MCF 10A (cell line): ENCODE measurements at regions not wholly inside any gene's neighbourhood (a gene's known extent, or its start where the extent isn't known, plus 50 kb on each side); places are given as distances from the start of the nearest gene placed in this dataset.

Experiments
- BruUV-seq: library from RNA; stranded (reverse); fragments of 400-500 nt; replicated peaks from 2 replicates; lab custom pipeline; 2021; lab: Mats Ljungman, UMichigan
- CTCF ChIA-PET: fragments of 300-600 bp; sonication (Branson Sonifier 250); formaldehyde crosslinking; extraction: SDS; loops from one replicate; lab custom pipeline; 2021; ENCODE audit warnings: antibody characterized with exemption, inconsistent platforms; lab: Yijun Ruan, JAX
- POLR2A ChIA-PET: fragments of 300-600, 350-650 bp; sonication (Branson Sonifier 250); formaldehyde crosslinking; extraction: SDS; loops from one replicate; lab custom pipeline; 2020; ENCODE audit warnings: antibody characterized with exemption, inconsistent platforms; lab: Yijun Ruan, JAX
- DNase-seq: peaks from one replicate; pipeline ENCODE4 v3.0.0-alpha.2; 2018; ENCODE audit not compliant: unreplicated experiment
- H3K27ac Mint-ChIP-seq: one replicate; pipeline ENCODE4 v1.8.0; 2022; ENCODE audit warnings: mild to moderate bottlenecking, low read depth, mixed read lengths; ENCODE audit not compliant: unreplicated experiment
- H3K27me3 Mint-ChIP-seq: one replicate; pipeline ENCODE4 v1.8.0; 2022; ENCODE audit warnings: mixed read lengths; ENCODE audit not compliant: insufficient read depth, unreplicated experiment
- H3K36me3 Mint-ChIP-seq: one replicate; pipeline ENCODE4 v1.8.0; 2022; ENCODE audit warnings: mild to moderate bottlenecking, moderate library complexity, mixed read lengths; ENCODE audit not compliant: insufficient read depth, unreplicated experiment
- H3K4me1 Mint-ChIP-seq: one replicate; pipeline ENCODE4 v1.8.0; 2022; ENCODE audit warnings: mixed read lengths; ENCODE audit not compliant: insufficient read depth, unreplicated experiment
- H3K4me3 Mint-ChIP-seq: one replicate; pipeline ENCODE4 v1.8.0; 2022; ENCODE audit warnings: mild to moderate bottlenecking, moderate library complexity, mixed read lengths; ENCODE audit not compliant: unreplicated experiment
- H3K9me3 Mint-ChIP-seq: one replicate; pipeline ENCODE4 v1.8.0; 2022; ENCODE audit warnings: mixed read lengths; ENCODE audit not compliant: unreplicated experiment
- CTCF ChIP-seq: fragments of 200-600 bp; IDR thresholded peaks from one replicate; pipeline ENCODE4 v1.8.0; 2022; ENCODE audit warnings: antibody characterized with exemption, mild to moderate bottlenecking; ENCODE audit not compliant: unreplicated experiment
- intact Hi-C: fragments of 100-400 bp; cut with micrococcal nuclease; formaldehyde crosslinking; loops from 2 replicates; pipeline ENCODE4 v1.14.1; 2022

GRCh38 chr9:2494562-2494961 is 127.0 kb upstream of the VLDLR start:
- intact Hi-C loops = no loop called here
- Mint-ChIP-seq H3K36me3 (no peaks in the 10 kb centered on the region), H3K27me3 (no peaks in the 10 kb centered on the region), H3K4me3 (no peak overlapping the region), H3K27ac (no peak overlapping the region), H3K4me1 (peaks cover 10% of the 10 kb centered on the region), H3K9me3 (no peaks in the 10 kb centered on the region)
- ChIA-PET POLR2A (no interaction called here), CTCF (no interaction called here)
- TF ChIP-seq CTCF = no peak
- no TSS peak for BruUV-seq
- DNase-seq = no peak

- peaks cover 10% of the 10 kb centered on the region for H3K4me1 Mint-ChIP-seq
- DNase-seq = no peak
- ChIA-PET POLR2A (no interaction called here), CTCF (no interaction called here)
- H3K36me3 Mint-ChIP-seq = no peaks in the 10 kb centered on the region
- no peaks in the 10 kb centered on the region for H3K9me3 Mint-ChIP-seq
- no peaks in the 10 kb centered on the region for H3K27me3 Mint-ChIP-seq
- no peak overlapping the region for H3K27ac Mint-ChIP-seq
- BruUV-seq = no TSS peak
- no peak overlapping the region for H3K4me3 Mint-ChIP-seq
- TF ChIP-seq CTCF = no peak
- intact Hi-C loops = no loop called here
Measured at GRCh38 chr9:2495221-2496005, 126.2 kb upstream of the VLDLR start.

GRCh38 chr9:2496169-2496568 is 125.4 kb upstream of the VLDLR start:
- ChIA-PET CTCF (no interaction called here), POLR2A (interaction anchor here (1.0 kb wide), 1 partner anchor 200 kb away, joined by 3 read pairs; no protein-coding TSS in a partner anchor)
- intact Hi-C loops = no loop called here
- H3K4me3 Mint-ChIP-seq = no peak overlapping the region
- no peak for DNase-seq
- TF ChIP-seq CTCF = no peak
- no peaks in the 10 kb centered on the region for H3K27me3 Mint-ChIP-seq
- H3K4me1 Mint-ChIP-seq = peaks cover 10% of the 10 kb centered on the region
- no peaks in the 10 kb centered on the region for H3K36me3 Mint-ChIP-seq
- no peak overlapping the region for H3K27ac Mint-ChIP-seq
- no peaks in the 10 kb centered on the region for H3K9me3 Mint-ChIP-seq
- BruUV-seq = no TSS peak

- CTCF ChIA-PET = interaction anchor here (0.6 kb wide), 2 partner anchors 46 to 56 kb away, joined by 3 read pairs; no protein-coding TSS in a partner anchor
- no peak for DNase-seq
- intact Hi-C loops = no loop called here
Measured at GRCh38 chr9:2496934-2497333, 124.7 kb upstream of the VLDLR start.

More at GRCh38 chr9:2496934-2497333, 124.7 kb upstream of the VLDLR start:
- Mint-ChIP-seq H3K27me3 (no peaks in the 10 kb centered on the region), H3K4me1 (peaks cover 10% of the 10 kb centered on the region), H3K36me3 (no peaks in the 10 kb centered on the region), H3K27ac (no peak overlapping the region), H3K9me3 (no peaks in the 10 kb centered on the region), H3K4me3 (no peak overlapping the region)
- no peak for TF ChIP-seq CTCF
- POLR2A ChIA-PET = interaction anchor here (1.0 kb wide), 1 partner anchor 201 kb away, joined by 3 read pairs; no protein-coding TSS in a partner anchor
- BruUV-seq = no TSS peak
